ENCODE measurements at regions not wholly inside any gene's neighbourhood (a gene's known extent, or its start where the extent isn't known, plus 50 kb on each side); places are given as distances from the start of the nearest gene placed in this dataset.

DNA sequence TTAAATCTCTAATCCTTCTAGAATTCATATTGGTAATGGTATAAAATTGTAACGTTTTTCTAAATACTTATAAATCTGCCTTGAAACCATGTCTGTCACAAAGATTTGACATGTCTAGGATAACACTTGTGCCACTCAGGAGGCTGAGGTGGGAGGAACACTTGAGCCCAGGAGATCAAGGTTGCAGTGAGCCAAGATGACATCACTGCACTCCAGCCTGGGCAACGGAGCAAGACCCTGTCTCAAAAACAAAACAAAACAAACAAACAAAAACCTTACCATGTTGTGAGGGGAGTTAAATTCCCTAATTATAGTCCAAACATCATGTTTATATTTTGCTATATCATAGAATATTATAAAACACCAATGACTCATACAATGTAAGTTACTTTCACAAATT is 317.5 kb upstream of the SOX5 start:
- in situ Hi-C loops (cut with HindIII; ENCODE audit: extremely low pct_ligation_motif_present, low pct_unique_long_range_greater_than_20kb) (no loop called here), intact Hi-C loops (cut with micrococcal nuclease; ENCODE audit: unreplicated experiment) (no loop called here)
- TF ChIP-seq ZSCAN22 (CRISPR knock-in tag; IDR thresholded peaks at IDR 0.05) (no peak), NFIC (IDR thresholded peaks at IDR 0.05; ENCODE audit: low read length) (no peak), HMG20B (CRISPR knock-in tag; conservative IDR thresholded peaks at IDR 0.05) (no peak), ZKSCAN8 (CRISPR knock-in tag; IDR thresholded peaks at IDR 0.05; ENCODE audit: borderline replicate concordance) (no peak), DR1 (CRISPR knock-in tag; IDR thresholded peaks at IDR 0.05) (no peak), ZNF672 (CRISPR knock-in tag; IDR thresholded peaks at IDR 0.05) (no peak), ZFP36 (IDR thresholded peaks at IDR 0.05; ENCODE audit: borderline replicate concordance, low read depth, low read length, partially characterized antibody) (no peak), ZFP36L2 (CRISPR knock-in tag; IDR thresholded peaks at IDR 0.05) (no peak), NAIF1 (CRISPR knock-in tag; IDR thresholded peaks at IDR 0.05; ENCODE audit: borderline replicate concordance) (no peak), ADNP (CRISPR knock-in tag; IDR thresholded peaks at IDR 0.05) (no peak), SRSF9 (IDR thresholded peaks at IDR 0.05; ENCODE audit: borderline replicate concordance, insufficient read depth, low read depth, low read length, poor library complexity, severe bottlenecking) (no peak), PHF20 (CRISPR knock-in tag; IDR thresholded peaks at IDR 0.05) (no peak), ZNF282 (IDR thresholded peaks at IDR 0.05; ENCODE audit: partially characterized antibody) (no peak), SMARCC2 (IDR thresholded peaks at IDR 0.05) (no peak), ZSCAN29 (CRISPR knock-in tag; conservative IDR thresholded peaks at IDR 0.05) (no peak), ARID4A (CRISPR knock-in tag; IDR thresholded peaks at IDR 0.05; ENCODE audit: borderline replicate concordance) (no peak)
- TF ChIP-seq, protein P1, sequence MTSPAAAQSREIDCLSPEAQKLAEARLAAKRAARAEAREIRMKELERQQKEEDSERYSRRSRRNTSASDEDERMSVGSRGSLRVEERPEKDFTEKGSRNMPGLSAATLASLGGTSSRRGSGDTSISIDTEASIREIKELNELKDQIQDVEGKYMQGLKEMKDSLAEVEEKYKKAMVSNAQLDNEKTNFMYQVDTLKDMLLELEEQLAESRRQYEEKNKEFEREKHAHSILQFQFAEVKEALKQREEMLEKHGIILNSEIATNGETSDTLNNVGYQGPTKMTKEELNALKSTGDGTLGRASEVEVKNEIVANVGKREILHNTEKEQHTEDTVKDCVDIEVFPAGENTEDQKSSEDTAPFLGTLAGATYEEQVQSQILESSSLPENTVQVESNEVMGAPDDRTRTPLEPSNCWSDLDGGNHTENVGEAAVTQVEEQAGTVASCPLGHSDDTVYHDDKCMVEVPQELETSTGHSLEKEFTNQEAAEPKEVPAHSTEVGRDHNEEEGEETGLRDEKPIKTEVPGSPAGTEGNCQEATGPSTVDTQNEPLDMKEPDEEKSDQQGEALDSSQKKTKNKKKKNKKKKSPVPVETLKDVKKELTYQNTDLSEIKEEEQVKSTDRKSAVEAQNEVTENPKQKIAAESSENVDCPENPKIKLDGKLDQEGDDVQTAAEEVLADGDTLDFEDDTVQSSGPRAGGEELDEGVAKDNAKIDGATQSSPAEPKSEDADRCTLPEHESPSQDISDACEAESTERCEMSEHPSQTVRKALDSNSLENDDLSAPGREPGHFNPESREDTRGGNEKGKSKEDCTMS (CRISPR knock-in tag; conservative IDR thresholded peaks at IDR 0.05), result no peak
- TF ChIP-seq, protein P2, sequence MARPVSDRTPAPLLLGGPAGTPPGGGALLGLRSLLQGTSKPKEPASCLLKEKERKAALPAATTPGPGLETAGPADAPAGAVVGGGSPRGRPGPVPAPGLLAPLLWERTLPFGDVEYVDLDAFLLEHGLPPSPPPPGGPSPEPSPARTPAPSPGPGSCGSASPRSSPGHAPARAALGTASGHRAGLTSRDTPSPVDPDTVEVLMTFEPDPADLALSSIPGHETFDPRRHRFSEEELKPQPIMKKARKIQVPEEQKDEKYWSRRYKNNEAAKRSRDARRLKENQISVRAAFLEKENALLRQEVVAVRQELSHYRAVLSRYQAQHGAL (CRISPR knock-in tag; IDR thresholded peaks at IDR 0.05; ENCODE audit: not compliant biosample characterization), result no peak
- TF ChIP-seq, protein P3, sequence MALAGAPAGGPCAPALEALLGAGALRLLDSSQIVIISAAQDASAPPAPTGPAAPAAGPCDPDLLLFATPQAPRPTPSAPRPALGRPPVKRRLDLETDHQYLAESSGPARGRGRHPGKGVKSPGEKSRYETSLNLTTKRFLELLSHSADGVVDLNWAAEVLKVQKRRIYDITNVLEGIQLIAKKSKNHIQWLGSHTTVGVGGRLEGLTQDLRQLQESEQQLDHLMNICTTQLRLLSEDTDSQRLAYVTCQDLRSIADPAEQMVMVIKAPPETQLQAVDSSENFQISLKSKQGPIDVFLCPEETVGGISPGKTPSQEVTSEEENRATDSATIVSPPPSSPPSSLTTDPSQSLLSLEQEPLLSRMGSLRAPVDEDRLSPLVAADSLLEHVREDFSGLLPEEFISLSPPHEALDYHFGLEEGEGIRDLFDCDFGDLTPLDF (CRISPR knock-in tag; IDR thresholded peaks at IDR 0.05), result no peak
- 17% methylated on average over 2 of the region's 2 CpGs for WGBS (ENCODE audit: low lambda C conversion rate)
- Histone ChIP-seq H3K4me1 (ENCODE audit: insufficient read depth, low read length) (no peaks in the 10 kb centered on the region), H3K9me3 (ENCODE audit: low read length) (no peaks in the 10 kb centered on the region), H3K9ac (ENCODE audit: insufficient read depth, low read depth, low read length) (no peak overlapping the region), H4K20me1 (ENCODE audit: insufficient read depth, low read length) (no peaks in the 10 kb centered on the region), H3K27me3 (ENCODE audit: control insufficient read depth in 1 of 2, insufficient read depth in 2 of 2, low read length in 2 of 2) (no peaks in the 10 kb centered on the region), H2AFZ (ENCODE audit: low read length) (no peak overlapping the region), H3K27ac (ENCODE audit: extremely low read length, insufficient read depth, low read length) (no peak overlapping the region), H3K4me3 (replicated peaks in 1 of 3; ENCODE audit: insufficient read depth in 1 of 3, low read depth in 2 of 3, low read length in 3 of 3) (no peak overlapping the region), H3K79me2 (ENCODE audit: insufficient read depth, low read length) (no peaks in the 10 kb centered on the region), H3K4me2 (ENCODE audit: low read depth, low read length) (no peak overlapping the region), H3K36me3 (replicated peaks in 1 of 2; ENCODE audit: control insufficient read depth in 1 of 2, insufficient read depth in 2 of 2, low read length in 2 of 2) (no peaks in the 10 kb centered on the region)
- BruUV-seq (replicated peaks), result no TSS peak
- FAIRE-seq (no peak), DNase-seq (ENCODE audit: low spot score) (no peak), ATAC-seq (no peak)
- CTCF ChIA-PET (ENCODE audit: low intra/inter-chr PET ratio, low total read pairs), result no interaction called here
- POLR2A ChIA-PET, result no interaction called here

Measured in HepG2 (cell line).